NB4 (cell line): ENCODE measurements at regions not wholly inside any gene's neighbourhood (a gene's known extent, or its start where the extent isn't known, plus 50 kb on each side); places are given as distances from the start of the nearest gene placed in this dataset.

Experiments
- CTCF ChIP-seq: IDR thresholded peaks from one replicate; pipeline ENCODE4 v1.5.1; 2012; ENCODE audit warnings: low read depth, low read length
- MAX ChIP-seq: IDR thresholded peaks from 2 replicates; pipeline ENCODE4 v1.6.1; 2011; ENCODE audit warnings: low read depth, low read length
- POLR2A ChIP-seq: IDR thresholded peaks from 2 replicates; pipeline ENCODE4 v1.6.1; 2011; ENCODE audit warnings: mild to moderate bottlenecking; ENCODE audit not compliant: insufficient read length; ENCODE audit errors: extremely low read depth

DNA sequence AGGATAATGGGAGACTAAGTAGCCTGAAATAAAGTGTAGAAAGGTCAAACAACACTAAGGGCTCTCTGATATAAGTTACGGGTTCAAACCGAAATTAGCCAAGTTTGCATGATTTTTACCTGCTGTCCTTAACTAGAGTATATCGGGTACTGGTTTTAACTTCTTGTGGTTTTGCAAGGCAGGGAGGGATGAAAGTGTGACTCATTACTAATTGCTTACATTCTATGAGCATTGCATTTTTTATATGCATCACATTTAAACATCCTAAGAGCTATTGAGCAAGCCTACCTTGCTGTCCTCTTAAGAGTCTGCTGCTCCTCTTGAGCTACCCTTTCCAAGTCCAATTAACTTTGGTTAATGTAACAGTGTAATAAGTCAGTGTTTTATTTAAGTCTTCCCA lies 415.4 kb downstream of the SLITRK5 start:
- TF ChIP-seq MAX (no peak), CTCF (no peak), POLR2A (no peak)
